GM18873 (cell line): ENCODE measurements at regions not wholly inside any gene's neighbourhood (a gene's known extent, or its start where the extent isn't known, plus 50 kb on each side); places are given as distances from the start of the nearest gene placed in this dataset.
A peak's percentile ranks its signal among the peaks of the same experiment; 100 is the strongest.

ENCODE experiments used
- ATAC-seq: cut with Tn5 transposase; IDR thresholded peaks from one replicate; pipeline ENCODE4 v1.9.1; 2021; ENCODE audit warnings: mild to moderate bottlenecking, moderate library complexity, moderate number of reproducible peaks; ENCODE audit not compliant: unreplicated experiment, low FRiP score

DNA sequence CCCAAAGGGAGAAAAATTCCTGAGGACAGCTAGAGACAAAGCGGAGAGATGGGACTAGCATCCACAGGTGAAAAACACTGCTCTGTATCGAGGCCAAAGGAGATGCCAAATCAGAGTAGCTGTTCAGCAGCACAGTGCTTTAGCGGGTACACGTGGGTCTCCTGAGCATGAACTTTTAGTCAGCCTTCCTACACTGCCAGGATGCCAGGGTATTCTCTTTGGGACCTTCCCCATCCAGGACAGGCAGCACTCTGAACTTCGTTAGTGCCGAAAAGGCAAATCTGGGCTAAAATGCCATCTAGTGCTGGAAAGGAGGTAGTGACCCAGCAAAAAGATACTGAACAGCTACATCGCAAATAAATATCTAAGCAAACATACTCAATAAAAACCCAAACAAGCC lies 64.9 kb downstream of the C6orf58 start:
- ATAC-seq = peak; percentile 63
